ENCODE measurements at regions not wholly inside any gene's neighbourhood (a gene's known extent, or its start where the extent isn't known, plus 50 kb on each side); places are given as distances from the start of the nearest gene placed in this dataset.

DNA sequence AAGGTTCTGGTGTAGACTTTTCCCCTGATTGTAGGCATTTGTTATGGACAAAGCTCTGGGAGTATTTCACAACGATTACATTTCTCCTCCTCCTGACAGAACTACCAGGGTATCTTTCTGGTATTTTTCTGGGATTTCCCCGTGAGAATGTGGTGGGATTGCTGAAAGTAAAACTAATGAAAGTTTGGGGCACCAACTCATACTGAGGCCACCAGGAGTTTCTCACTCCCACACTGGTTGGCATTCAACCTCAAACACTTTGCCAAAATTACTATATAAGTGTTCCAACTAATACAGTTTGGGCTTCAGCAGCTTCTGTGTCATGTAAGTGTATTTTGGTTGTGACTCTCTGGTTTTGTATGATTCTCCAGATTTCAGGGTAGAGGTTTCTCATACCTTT lies 855.1 kb downstream of the GLUD2 start:
- intact Hi-C loops (cut with DNase I; ENCODE audit: low total_unique reads): no loop called here
- Histone ChIP-seq H3K4me1 (no peaks in the 10 kb centered on the region), H3K9me3 (no peaks in the 10 kb centered on the region), H3K27ac (no peak overlapping the region), H3K36me3 (no peaks in the 10 kb centered on the region), H3K27me3 (no peaks in the 10 kb centered on the region), H3K4me3 (no peak overlapping the region)
- DNase-seq: no peak
- TF ChIP-seq, protein P1, sequence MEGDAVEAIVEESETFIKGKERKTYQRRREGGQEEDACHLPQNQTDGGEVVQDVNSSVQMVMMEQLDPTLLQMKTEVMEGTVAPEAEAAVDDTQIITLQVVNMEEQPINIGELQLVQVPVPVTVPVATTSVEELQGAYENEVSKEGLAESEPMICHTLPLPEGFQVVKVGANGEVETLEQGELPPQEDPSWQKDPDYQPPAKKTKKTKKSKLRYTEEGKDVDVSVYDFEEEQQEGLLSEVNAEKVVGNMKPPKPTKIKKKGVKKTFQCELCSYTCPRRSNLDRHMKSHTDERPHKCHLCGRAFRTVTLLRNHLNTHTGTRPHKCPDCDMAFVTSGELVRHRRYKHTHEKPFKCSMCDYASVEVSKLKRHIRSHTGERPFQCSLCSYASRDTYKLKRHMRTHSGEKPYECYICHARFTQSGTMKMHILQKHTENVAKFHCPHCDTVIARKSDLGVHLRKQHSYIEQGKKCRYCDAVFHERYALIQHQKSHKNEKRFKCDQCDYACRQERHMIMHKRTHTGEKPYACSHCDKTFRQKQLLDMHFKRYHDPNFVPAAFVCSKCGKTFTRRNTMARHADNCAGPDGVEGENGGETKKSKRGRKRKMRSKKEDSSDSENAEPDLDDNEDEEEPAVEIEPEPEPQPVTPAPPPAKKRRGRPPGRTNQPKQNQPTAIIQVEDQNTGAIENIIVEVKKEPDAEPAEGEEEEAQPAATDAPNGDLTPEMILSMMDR (IDR thresholded peaks at IDR 0.05): no peak
- no peak for TF ChIP-seq POLR2A (IDR thresholded peaks at IDR 0.05)

DNA sequence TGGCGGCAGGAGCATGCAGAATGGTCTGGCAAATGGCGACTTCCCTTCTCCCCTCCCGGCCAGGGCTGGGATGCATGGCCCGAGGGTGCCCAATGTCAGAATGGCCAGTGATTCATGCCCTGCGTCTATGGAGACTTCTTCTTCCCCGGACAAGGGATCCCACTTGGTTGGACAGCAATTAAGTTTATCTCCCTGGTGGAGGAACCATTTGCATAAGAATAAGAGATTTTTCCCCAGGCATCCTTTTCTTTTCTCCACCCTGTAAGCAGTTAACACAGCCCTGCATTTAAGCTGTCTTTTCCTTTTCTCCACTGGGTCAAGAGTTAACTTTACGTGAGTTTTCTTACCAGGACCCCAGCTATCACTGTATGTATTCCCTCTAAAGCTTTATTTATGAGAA lies 856.6 kb downstream of the GLUD2 start:
- TF ChIP-seq, protein P1 (IDR thresholded peaks at IDR 0.05): no peak
- DNase-seq: no peak
- H3K27me3 ChIP-seq: no peaks in the 10 kb centered on the region

DNA sequence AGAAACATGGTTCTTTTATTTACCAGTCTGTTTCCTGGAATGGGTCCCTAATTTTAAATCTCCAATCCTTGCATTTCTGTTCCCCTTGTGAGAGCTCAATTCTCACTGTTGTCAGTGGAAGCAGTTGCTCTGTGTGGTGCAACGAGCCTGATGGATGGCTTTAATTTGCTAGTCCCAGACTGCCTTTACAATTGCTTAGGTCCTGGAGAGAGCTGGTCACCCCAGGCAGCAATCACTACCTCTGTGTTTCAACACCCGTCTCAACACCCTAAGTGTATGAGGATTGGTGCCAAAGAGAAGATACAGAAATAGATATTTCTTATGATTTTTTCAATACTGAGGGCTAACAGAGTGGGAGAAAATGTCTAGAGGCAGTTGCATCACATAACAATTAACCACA lies 873.8 kb downstream of the GLUD2 start:
- intact Hi-C loops (cut with DNase I; ENCODE audit: low total_unique reads): no loop called here
- Histone ChIP-seq H3K27me3 (no peaks in the 10 kb centered on the region), H3K9me3 (no peaks in the 10 kb centered on the region), H3K4me3 (no peak overlapping the region), H3K4me1 (no peaks in the 10 kb centered on the region), H3K36me3 (no peaks in the 10 kb centered on the region), H3K27ac (no peak overlapping the region)
- DNase-seq: no peak
- TF ChIP-seq, protein P1 (IDR thresholded peaks at IDR 0.05): no peak
- no peak for TF ChIP-seq POLR2A (IDR thresholded peaks at IDR 0.05)

More for the DNA sequence above, 856.6 kb downstream of the GLUD2 start:
- no peak overlapping the region for H3K27ac ChIP-seq
- no peaks in the 10 kb centered on the region for H3K9me3 ChIP-seq
- H3K36me3 ChIP-seq: no peaks in the 10 kb centered on the region
- H3K4me1 ChIP-seq: no peaks in the 10 kb centered on the region
- intact Hi-C loops (cut with DNase I; ENCODE audit: low total_unique reads): no loop called here
- no peak overlapping the region for H3K4me3 ChIP-seq

DNA sequence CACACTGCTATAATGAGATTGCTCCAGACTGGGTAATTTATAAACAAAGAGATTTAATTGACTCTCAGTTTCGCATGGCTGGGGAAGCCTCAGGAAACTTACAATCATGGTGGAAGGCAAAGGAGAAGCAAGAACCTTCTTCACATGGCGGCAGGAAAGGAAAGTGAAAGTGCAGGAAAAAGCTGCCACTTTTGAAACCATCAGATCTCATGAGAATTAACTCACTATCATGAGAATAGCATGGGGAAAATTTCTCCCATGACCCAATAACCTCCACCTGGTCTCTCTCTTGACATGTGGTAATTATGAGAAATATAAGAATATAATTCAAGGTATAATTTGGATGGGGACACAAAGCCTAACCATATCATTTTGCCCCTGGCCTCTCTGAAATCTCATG lies 884.2 kb downstream of the GLUD2 start:
- DNase-seq: no peak
- no peak overlapping the region for H3K27ac ChIP-seq
- H3K9me3 ChIP-seq: no peaks in the 10 kb centered on the region
- intact Hi-C loops (cut with DNase I; ENCODE audit: low total_unique reads): no loop called here
- no peak overlapping the region for H3K4me3 ChIP-seq
- H3K27me3 ChIP-seq: no peaks in the 10 kb centered on the region
- no peak for TF ChIP-seq POLR2A (IDR thresholded peaks at IDR 0.05)
- TF ChIP-seq, protein P1 (IDR thresholded peaks at IDR 0.05): no peak
- no peaks in the 10 kb centered on the region for H3K4me1 ChIP-seq
- H3K36me3 ChIP-seq: no peaks in the 10 kb centered on the region

DNA sequence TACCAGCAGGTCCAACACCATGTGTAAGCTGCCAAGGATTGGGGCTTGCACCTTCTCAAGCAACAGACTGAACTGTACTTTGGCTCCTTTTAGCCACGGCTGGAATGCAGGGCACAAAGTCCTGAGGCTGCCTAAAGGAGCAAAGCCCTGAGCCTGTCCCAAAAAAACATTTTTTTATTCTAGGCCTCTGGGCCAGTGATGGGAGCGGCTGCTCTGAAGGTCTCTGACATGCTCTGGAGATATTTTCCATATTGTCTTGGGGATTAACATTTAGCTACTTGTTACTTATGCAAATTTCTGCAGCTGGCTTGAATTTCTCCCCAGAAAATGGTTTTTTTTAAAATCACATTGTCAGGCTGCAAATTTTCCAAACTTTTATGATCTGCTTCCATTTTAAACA lies 885.3 kb downstream of the GLUD2 start:
- no peaks in the 10 kb centered on the region for H3K27me3 ChIP-seq
- TF ChIP-seq, protein P1 (IDR thresholded peaks at IDR 0.05): no peak
- TF ChIP-seq POLR2A (IDR thresholded peaks at IDR 0.05): no peak
- DNase-seq: no peak
- no peaks in the 10 kb centered on the region for H3K4me1 ChIP-seq
- intact Hi-C loops (cut with DNase I; ENCODE audit: low total_unique reads): no loop called here
- no peak overlapping the region for H3K27ac ChIP-seq
- no peaks in the 10 kb centered on the region for H3K36me3 ChIP-seq
- no peak overlapping the region for H3K4me3 ChIP-seq
- H3K9me3 ChIP-seq: no peaks in the 10 kb centered on the region
